Keratinocyte (primary cell): ENCODE measurements at regions not wholly inside any gene's neighbourhood (a gene's known extent, or its start where the extent isn't known, plus 50 kb on each side); places are given as distances from the start of the nearest gene placed in this dataset.

ENCODE experiments used
- DNase-seq: peaks from one replicate; pipeline ENCODE4 v3.0.0-alpha.2; 2011; ENCODE audit warnings: low read depth, missing footprints, low spot score
- FAIRE-seq: peaks from 2 replicates; lab custom pipeline; 2011; peaks lifted over from hg19 to GRCh38; lab: Jason Lieb, UNC
- H2AFZ ChIP-seq: 2 replicates; pipeline ENCODE4 v1.6.0; 2012; ENCODE audit warnings: low read length, control low read depth, inconsistent platforms; ENCODE audit not compliant: control insufficient read depth
- H3K27ac ChIP-seq: 2 replicates; pipeline ENCODE4 v1.5.1; 2011; ENCODE audit warnings: low read length; ENCODE audit not compliant: control insufficient read depth, insufficient read depth
- H3K27me3 ChIP-seq: 3 replicates; pipeline ENCODE4 v1.6.0; 2011; ENCODE audit warnings: low read length; ENCODE audit not compliant: control insufficient read depth, insufficient read depth; ENCODE audit errors: extremely low read depth
- H3K36me3 ChIP-seq, 2 experiments: 2 replicates in 1 of 2; 3 replicates in 1 of 2; pipeline ENCODE4 v1.5.1; 2011; ENCODE audit warnings: low read length in 2 of 2, mild to moderate bottlenecking in 1 of 2; ENCODE audit not compliant: control insufficient read depth in 2 of 2, insufficient read depth in 2 of 2; ENCODE audit errors: extremely low read depth in 1 of 2
- H3K4me1 ChIP-seq: 3 replicates; pipeline ENCODE4 v1.5.1; 2011; ENCODE audit warnings: low read length; ENCODE audit not compliant: control insufficient read depth, insufficient read depth; ENCODE audit errors: extremely low read depth
- H3K4me2 ChIP-seq: 3 replicates; pipeline ENCODE4 v1.6.0; 2011; ENCODE audit warnings: low read depth, low read length; ENCODE audit not compliant: control insufficient read depth, insufficient read depth; ENCODE audit errors: extremely low read depth
- H3K4me3 ChIP-seq, 3 experiments: fragments of 200-600 bp in 1 of 3; sonication (generic) in 1 of 3; 2 replicates in 2 of 3; 3 replicates in 1 of 3; pipeline ENCODE4 v1.5.1; 2011 to 2016; ENCODE audit warnings: low read length in 3 of 3, mild to moderate bottlenecking in 3 of 3, control low read depth in 2 of 3, inconsistent platforms in 1 of 3, low read depth in 1 of 3, mixed read lengths in 1 of 3, mixed run types in 1 of 3, moderate library complexity in 1 of 3; ENCODE audit not compliant: control insufficient read depth in 2 of 3, insufficient read depth in 2 of 3; ENCODE audit errors: extremely low read depth in 1 of 3
- H3K79me2 ChIP-seq: 2 replicates; pipeline ENCODE4 v1.6.0; 2012; ENCODE audit warnings: low read length; ENCODE audit not compliant: control insufficient read depth, insufficient read depth
- H3K9ac ChIP-seq: 3 replicates; pipeline ENCODE4 v1.6.0; 2011; ENCODE audit warnings: low read length; ENCODE audit not compliant: control insufficient read depth, insufficient read depth; ENCODE audit errors: extremely low read depth
- H3K9me1 ChIP-seq: 3 replicates; pipeline ENCODE4 v1.6.0; 2011; ENCODE audit warnings: low read length; ENCODE audit not compliant: control insufficient read depth, insufficient read depth; ENCODE audit errors: extremely low read depth
- H3K9me3 ChIP-seq: 2 replicates; pipeline ENCODE4 v1.5.1; 2012; ENCODE audit warnings: low read depth, low read length; ENCODE audit not compliant: control insufficient read depth
- H4K20me1 ChIP-seq: 3 replicates; pipeline ENCODE4 v1.6.0; 2011; ENCODE audit warnings: low read length; ENCODE audit not compliant: control insufficient read depth, insufficient read depth; ENCODE audit errors: extremely low read depth
- CTCF ChIP-seq, 3 experiments: IDR thresholded peaks in 1 of 3; conservative IDR thresholded peaks in 1 of 3; optimal IDR thresholded peaks in 1 of 3; 2 replicates in 2 of 3; 3 replicates in 1 of 3; pipeline versions ENCODE3 to v1.5.1; 2011; ENCODE audit warnings: low read length in 3 of 3, mild to moderate bottlenecking in 3 of 3, moderate library complexity in 2 of 3, control low read depth in 1 of 3, inconsistent platforms in 1 of 3; ENCODE audit not compliant: insufficient read depth in 2 of 3; ENCODE audit errors: extremely low read depth in 1 of 3
- EZH2 ChIP-seq: IDR thresholded peaks from one replicate; pipeline ENCODE4 v1.6.1; 2012; ENCODE audit warnings: inconsistent platforms, mild to moderate bottlenecking, low read length, moderate library complexity
- dilution Hi-C: fragments of 300-500 bp; cut with MboI; formaldehyde crosslinking; loops from one replicate; pipeline ENCODE4 v1.7.0; 2020; ENCODE audit warnings: low sequenced_read_pairs; ENCODE audit not compliant: extremely low pct_ligation_motif_present

- H3K4me3 ChIP-seq: no peak overlapping the region
- H4K20me1 ChIP-seq: no peaks in the 10 kb centered on the region
- dilution Hi-C loops: no loop called here
- no peak overlapping the region for H2AFZ ChIP-seq
- H3K27me3 ChIP-seq: no peaks in the 10 kb centered on the region
- TF ChIP-seq CTCF (optimal IDR thresholded peaks at IDR 0.05 in 1 of 3, IDR thresholded peaks at IDR 0.05 in 1 of 3, conservative IDR thresholded peaks at IDR 0.05 in 1 of 3; ENCODE audit: extremely low read depth in 1 of 3, insufficient read depth in 2 of 3, low read length in 3 of 3) (no peak), EZH2 (no peak)
- DNase-seq: no peak
- H3K4me2 ChIP-seq: no peak overlapping the region
- no peaks in the 10 kb centered on the region for H3K9me1 ChIP-seq
- H3K9me3 ChIP-seq: no peaks in the 10 kb centered on the region
- H3K27ac ChIP-seq: no peak overlapping the region
- H3K4me1 ChIP-seq: peaks cover 16% of the 10 kb centered on the region
- no peaks in the 10 kb centered on the region for H3K79me2 ChIP-seq
- peak; percentile 86 for FAIRE-seq
- H3K36me3 ChIP-seq: no peaks in the 10 kb centered on the region
- no peak overlapping the region for H3K9ac ChIP-seq
Measured at GRCh38 chr3:59317386-59317785, 267.6 kb upstream of the CFAP20DC start.

- FAIRE-seq (peak; percentile 43), DNase-seq (no peak)
- dilution Hi-C loops: no loop called here
- H3K9me1 ChIP-seq: no peaks in the 10 kb centered on the region
- no peak overlapping the region for H3K4me2 ChIP-seq
- no peak overlapping the region for H3K4me3 ChIP-seq
- H3K36me3 ChIP-seq: no peaks in the 10 kb centered on the region
- no peaks in the 10 kb centered on the region for H3K27me3 ChIP-seq
- TF ChIP-seq EZH2: no peak
- H3K4me1 ChIP-seq: peaks cover 16% of the 10 kb centered on the region
- no peak overlapping the region for H2AFZ ChIP-seq
- H3K9ac ChIP-seq: no peak overlapping the region
- no peak overlapping the region for H3K27ac ChIP-seq
- no peaks in the 10 kb centered on the region for H3K9me3 ChIP-seq
- no peaks in the 10 kb centered on the region for H3K79me2 ChIP-seq
- no peaks in the 10 kb centered on the region for H4K20me1 ChIP-seq
Measured at GRCh38 chr3:59316688-59317275, 267.0 kb upstream of the CFAP20DC start.

DNA sequence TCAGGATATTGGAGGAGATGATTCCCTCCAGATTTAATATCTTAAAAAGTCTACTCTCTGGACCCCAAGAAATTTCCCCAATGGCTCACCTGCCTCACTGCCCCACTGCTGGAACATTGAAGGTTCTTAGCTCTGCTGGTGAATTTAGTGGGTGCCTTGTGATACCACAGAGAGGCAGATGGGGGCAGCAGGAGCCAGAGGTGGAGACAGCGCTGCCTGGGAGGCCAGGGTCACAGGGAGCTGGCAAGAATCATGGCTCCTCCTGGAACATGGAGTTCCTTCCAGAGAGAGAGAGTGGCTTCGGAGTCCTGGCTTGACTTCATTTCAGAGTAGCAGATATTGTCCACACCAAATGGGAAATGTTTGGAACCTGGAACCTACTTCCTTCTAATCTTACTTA lies 263.5 kb upstream of the CFAP20DC start:
- TF ChIP-seq EZH2 (no peak), CTCF (optimal IDR thresholded peaks at IDR 0.05 in 1 of 3, IDR thresholded peaks at IDR 0.05 in 1 of 3, conservative IDR thresholded peaks at IDR 0.05 in 1 of 3; ENCODE audit: extremely low read depth in 1 of 3, insufficient read depth in 2 of 3, low read length in 3 of 3) (peak; percentile 63 to 87 (median 83))
- Histone ChIP-seq H3K9me1 (no peaks in the 10 kb centered on the region), H3K27me3 (no peaks in the 10 kb centered on the region), H3K27ac (no peak overlapping the region), H3K4me1 (peaks cover 30% of the 10 kb centered on the region), H3K36me3 (no peaks in the 10 kb centered on the region), H3K4me2 (no peak overlapping the region), H4K20me1 (no peaks in the 10 kb centered on the region), H2AFZ (no peak overlapping the region), H3K79me2 (no peaks in the 10 kb centered on the region), H3K9me3 (no peaks in the 10 kb centered on the region), H3K9ac (no peak overlapping the region), H3K4me3 (no peak overlapping the region)
- FAIRE-seq: peak; percentile 65
- dilution Hi-C loops: no loop called here
- DNase-seq: no peak
